Heart left ventricle (tissue), 16 donors: ENCODE measurements at regions not wholly inside any gene's neighbourhood (a gene's known extent, or its start where the extent isn't known, plus 50 kb on each side); places are given as distances from the start of the nearest gene placed in this dataset.

Experiments used
- ATAC-seq, 4 donors: fragments of 200-7000 bp; cut with Tn5 transposase; one replicate each; pipeline ENCODE4 v1.9.1; 2020 to 2022; ENCODE audit warnings: moderate library complexity in 4 of 4, mild to moderate bottlenecking in 3 of 4, moderate number of reproducible peaks in 1 of 4
- DNase-seq, 5 donors: peaks; one replicate each; pipeline ENCODE4 v3.0.0-alpha.2; 2020
- H3K27ac ChIP-seq, 12 donors: fragments of 200-600 bp; sonication (generic) in 4 of 12; one replicate each; pipeline versions ENCODE4 v1.5.0 to v1.8.0; 2016 to 2022; ENCODE audit warnings: mild to moderate bottlenecking in 2 of 12
- H3K27me3 ChIP-seq, 9 donors: fragments of 200-600 bp; sonication (generic) in 2 of 9; one replicate each; pipeline versions ENCODE4 v1.5.1 to v1.8.0; 2016 to 2022; ENCODE audit warnings: mild to moderate bottlenecking in 3 of 9
- H3K36me3 ChIP-seq, 9 donors: fragments of 200-600 bp; sonication (generic) in 2 of 9; one replicate each; pipeline versions ENCODE4 v1.5.0 to v1.8.0; 2018 to 2022; ENCODE audit warnings: mild to moderate bottlenecking in 2 of 9
- H3K4me1 ChIP-seq, 12 donors: fragments of 200-600 bp; sonication (generic) in 4 of 12; one replicate each; pipeline versions ENCODE4 v1.5.0 to v1.8.0; 2016 to 2022; ENCODE audit warnings: mild to moderate bottlenecking in 3 of 12
- H3K4me3 ChIP-seq, 12 donors: fragments of 200-600 bp; sonication (generic) in 4 of 12; one replicate each; pipeline versions ENCODE4 v1.5.0 to v1.8.0; 2017 to 2022; ENCODE audit warnings: mild to moderate bottlenecking in 9 of 12, moderate library complexity in 4 of 12
- H3K9me3 ChIP-seq, 12 donors: fragments of 200-600 bp; sonication (generic) in 4 of 12; one replicate each; pipeline versions ENCODE4 v1.5.0 to v1.8.0; 2016 to 2022; ENCODE audit warnings: mild to moderate bottlenecking in 1 of 12
- POLR2A ChIP-seq, 2 donors: fragments of 450-650 bp; IDR thresholded peaks; one replicate each; pipeline ENCODE4 v1.6.1; 2017; ENCODE audit warnings: antibody characterized with exemption in 2 of 2, mild to moderate bottlenecking in 2 of 2, moderate library complexity in 2 of 2
- WGBS, 4 donors: extraction: QIAGEN DNeasy Blood & Tissue Kit in 2 of 4; methylation state at CpG; one replicate each; pipeline versions ENCODE4 v1.1.5 to v1.1.7; 2013 to 2018; 5-methylcytosine and 5-hydroxymethylcytosine counted together
- intact Hi-C, 10 donors: fragments of 100-400 bp; cut with DNase I; formaldehyde crosslinking; loops; one replicate each; pipeline versions ENCODE4 v1.11.1 to v1.14.2; 2022
- TF ChIP-seq, protein P1 (sequence below), 12 donors: fragments of 200-600 bp; sonication (generic) in 4 of 12; IDR thresholded peaks; one replicate each; pipeline versions ENCODE4 v1.5.0 to v1.8.0; 2018 to 2022; ENCODE audit warnings: antibody characterized with exemption in 12 of 12, mild to moderate bottlenecking in 5 of 12
- donor health status: ischemic (EF 13 %, LVEDD 7.1; RV severe dilation, severe dysfunction).
- donor health status: healthy with polysubstance abuse.
- donor health status: DM: no; HTN: yes; CAD: no.
- donor health status: DM: no; HTN: no; CAD: no.
- donor health status: ischemic (EF 25% LVEDD 6.9; RV normal size, moderate dysfunction).
- donor health status: ischemic (EF 25% LVEDD 5.7; RV mildly dilated, moderate dysfunction).
- donor health status: healthy.
- donor health status: DM: yes; HTN: yes; CAD: no.
- donor health status: ischemic (EF 35%, LVEDD 5.7; RV mildly dilated, moderate dysfunction).
- donor health status: nonischemic (EF 11% LVEDD 7.7; RV severe dilation, severe dysfunction).
- donor health status: DM: yes; HTN: yes; CAD: no.
- donor health status: PGD.
- donor health status: ischemic (EF 29% LVEDD 5.4; RV normal size, mild dysfunction).
- donor health status: nonischemic (EF 23%, LVEDD 6.1; RV moderate dilation, normal function).

DNA sequence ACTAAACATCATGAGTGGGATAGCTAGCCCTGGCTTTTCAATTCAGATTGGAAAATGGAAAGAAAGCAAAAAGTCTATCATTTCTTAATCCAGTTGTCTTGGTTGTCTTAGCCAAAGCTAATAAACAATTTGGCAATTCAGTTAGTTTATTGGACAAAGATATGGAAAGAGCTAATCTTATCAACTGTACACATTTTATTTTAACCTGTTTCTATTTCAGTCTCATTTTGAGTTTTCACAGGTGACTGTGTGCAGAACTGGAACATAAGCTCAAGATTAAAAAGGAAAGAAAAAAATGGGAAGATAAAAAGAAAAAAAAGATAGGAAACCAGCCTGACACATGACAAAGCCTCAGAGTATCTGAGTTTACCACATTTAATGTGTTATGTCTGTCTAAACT is 642.6 kb downstream of the SQOR start:
- H3K36me3 ChIP-seq = no peaks in the 10 kb centered on the region
- peaks cover 0 to 1% (median 0%) of the 10 kb centered on the region in 9 donors for H3K27me3 ChIP-seq
- no peaks in the 10 kb centered on the region for H3K4me1 ChIP-seq
- H3K27ac ChIP-seq = no peak overlapping the region
- TF ChIP-seq, protein P1, sequence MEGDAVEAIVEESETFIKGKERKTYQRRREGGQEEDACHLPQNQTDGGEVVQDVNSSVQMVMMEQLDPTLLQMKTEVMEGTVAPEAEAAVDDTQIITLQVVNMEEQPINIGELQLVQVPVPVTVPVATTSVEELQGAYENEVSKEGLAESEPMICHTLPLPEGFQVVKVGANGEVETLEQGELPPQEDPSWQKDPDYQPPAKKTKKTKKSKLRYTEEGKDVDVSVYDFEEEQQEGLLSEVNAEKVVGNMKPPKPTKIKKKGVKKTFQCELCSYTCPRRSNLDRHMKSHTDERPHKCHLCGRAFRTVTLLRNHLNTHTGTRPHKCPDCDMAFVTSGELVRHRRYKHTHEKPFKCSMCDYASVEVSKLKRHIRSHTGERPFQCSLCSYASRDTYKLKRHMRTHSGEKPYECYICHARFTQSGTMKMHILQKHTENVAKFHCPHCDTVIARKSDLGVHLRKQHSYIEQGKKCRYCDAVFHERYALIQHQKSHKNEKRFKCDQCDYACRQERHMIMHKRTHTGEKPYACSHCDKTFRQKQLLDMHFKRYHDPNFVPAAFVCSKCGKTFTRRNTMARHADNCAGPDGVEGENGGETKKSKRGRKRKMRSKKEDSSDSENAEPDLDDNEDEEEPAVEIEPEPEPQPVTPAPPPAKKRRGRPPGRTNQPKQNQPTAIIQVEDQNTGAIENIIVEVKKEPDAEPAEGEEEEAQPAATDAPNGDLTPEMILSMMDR (IDR thresholded peaks at IDR 0.05) = no peak
- no peak for TF ChIP-seq POLR2A (IDR thresholded peaks at IDR 0.05)
- ATAC-seq (no peak), DNase-seq (no peak)
- H3K4me3 ChIP-seq = no peak overlapping the region
- intact Hi-C loops = loop anchor here in 3 of 10 donors (5.0 to 10.0 kb wide), 2 partner anchors 480 to 483 kb away; no protein-coding TSS in a partner anchor
- H3K9me3 ChIP-seq = no peaks in the 10 kb centered on the region

DNA sequence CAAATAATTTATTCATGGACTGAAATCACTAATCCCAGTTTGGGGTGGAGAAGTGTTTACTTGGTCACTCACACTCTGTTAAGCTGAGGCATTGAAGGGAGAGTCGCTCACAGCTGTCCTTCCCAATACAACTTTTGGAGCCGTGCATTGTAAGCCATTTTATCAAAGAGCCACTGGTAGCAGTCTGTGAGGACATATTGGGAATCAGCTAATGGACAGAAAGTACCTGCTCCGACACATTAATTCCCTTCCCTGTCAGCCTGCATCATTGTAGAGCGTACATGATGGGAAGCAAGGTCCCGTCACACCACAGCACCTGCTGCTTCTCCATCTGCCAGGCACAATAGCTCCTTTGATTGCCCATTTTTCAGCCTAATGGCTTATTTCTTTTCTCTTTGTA is 643.2 kb downstream of the SQOR start:
- no peak for TF ChIP-seq POLR2A (IDR thresholded peaks at IDR 0.05)
- TF ChIP-seq, protein P1 (IDR thresholded peaks at IDR 0.05) = no peak
- Histone ChIP-seq H3K9me3 (no peaks in the 10 kb centered on the region), H3K27ac (no peak overlapping the region), H3K4me1 (no peaks in the 10 kb centered on the region), H3K36me3 (no peaks in the 10 kb centered on the region), H3K27me3 (no peaks in the 10 kb centered on the region), H3K4me3 (no peak overlapping the region)
- intact Hi-C loops = loop anchor here in 3 of 10 donors (5.0 to 10.0 kb wide), 2 partner anchors 481 to 483 kb away; no protein-coding TSS in a partner anchor
- no peak for ATAC-seq
- no peak for DNase-seq
- WGBS, 4 donors = 84 to 94% (median 92%) methylated on average over 5 of the region's 5 CpGs

GRCh38 chr15:46278486-46279090 is 643.8 kb downstream of the SQOR start:
- intact Hi-C loops = loop anchor here in 3 of 10 donors (5.0 to 10.0 kb wide), 2 partner anchors 481 to 484 kb away; no protein-coding TSS in a partner anchor
- no peak for TF ChIP-seq POLR2A (IDR thresholded peaks at IDR 0.05)

GRCh38 chr15:46280762-46281542 is 646.1 kb downstream of the SQOR start:
- intact Hi-C loops = loop anchor here in 4 of 10 donors (5.0 to 10.0 kb wide), 3 partner anchors 484 to 566 kb away; no protein-coding TSS in a partner anchor
- DNase-seq (no peak), ATAC-seq (no peak)
- no peaks in the 10 kb centered on the region for H3K4me1 ChIP-seq
- H3K27me3 ChIP-seq = no peaks in the 10 kb centered on the region
- no peaks in the 10 kb centered on the region for H3K36me3 ChIP-seq
- 48 to 52% (median 50%) methylated on average over 4 of the region's 4 CpGs for WGBS, 4 donors
- H3K4me3 ChIP-seq = no peak overlapping the region
- H3K9me3 ChIP-seq = no peaks in the 10 kb centered on the region
- TF ChIP-seq, protein P1 (IDR thresholded peaks at IDR 0.05) = peak in 6 of 12 donors; percentile 12 to 37 (median 26)
- TF ChIP-seq POLR2A (IDR thresholded peaks at IDR 0.05) = no peak
- H3K27ac ChIP-seq = no peak overlapping the region

More at GRCh38 chr15:46278486-46279090, 643.8 kb downstream of the SQOR start:
- Histone ChIP-seq H3K9me3 (no peaks in the 10 kb centered on the region), H3K36me3 (no peaks in the 10 kb centered on the region), H3K4me3 (no peak overlapping the region), H3K27ac (no peak overlapping the region), H3K4me1 (no peaks in the 10 kb centered on the region), H3K27me3 (no peaks in the 10 kb centered on the region)
- ATAC-seq (no peak), DNase-seq (no peak)
- WGBS, 4 donors = 65 to 73% (median 70%) methylated on average over 5 of the region's 5 CpGs
